ENCODE measurements at regions not wholly inside any gene's neighbourhood (a gene's known extent, or its start where the extent isn't known, plus 50 kb on each side); places are given as distances from the start of the nearest gene placed in this dataset.

DNA sequence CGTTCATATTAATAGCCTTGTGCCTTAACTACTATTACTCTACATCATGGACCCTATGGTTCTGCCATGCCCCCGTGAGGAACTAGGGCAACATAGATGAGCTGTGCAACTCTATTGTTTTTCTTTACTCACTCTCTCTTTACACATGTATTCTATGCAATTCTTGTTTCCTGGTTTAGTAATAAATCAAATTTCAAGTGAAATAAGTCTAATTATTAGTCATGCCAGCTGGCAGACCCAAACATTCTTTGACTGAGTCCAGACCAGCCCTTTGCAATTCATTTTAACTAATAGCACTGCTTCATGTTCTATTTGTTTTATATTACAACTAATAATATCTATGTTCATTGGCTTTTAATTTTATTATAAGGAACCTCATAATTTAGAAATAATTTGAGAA lies 789.3 kb upstream of the ADAMTS5 start:
- H3K9me3 ChIP-seq (replicated peaks in 1 of 2; ENCODE audit: control insufficient read depth in 1 of 2, insufficient read depth in 1 of 2, low read length in 2 of 2) = peaks cover 0 to 4% of the 10 kb centered on the region in 2 donors
- no peak overlapping the region for H3K27ac ChIP-seq (ENCODE audit: low read depth in 1 of 2, low read length in 2 of 2)
- H3K79me2 ChIP-seq (ENCODE audit: insufficient read depth, low read length) = no peaks in the 10 kb centered on the region
- no peak overlapping the region for H3K4me2 ChIP-seq (replicated peaks; ENCODE audit: extremely low read depth, low read length, poor library complexity, severe bottlenecking)
- H2AFZ ChIP-seq (ENCODE audit: insufficient read depth, low read depth, low read length, poor library complexity, severe bottlenecking) = no peak overlapping the region
- TF ChIP-seq, protein P1, sequence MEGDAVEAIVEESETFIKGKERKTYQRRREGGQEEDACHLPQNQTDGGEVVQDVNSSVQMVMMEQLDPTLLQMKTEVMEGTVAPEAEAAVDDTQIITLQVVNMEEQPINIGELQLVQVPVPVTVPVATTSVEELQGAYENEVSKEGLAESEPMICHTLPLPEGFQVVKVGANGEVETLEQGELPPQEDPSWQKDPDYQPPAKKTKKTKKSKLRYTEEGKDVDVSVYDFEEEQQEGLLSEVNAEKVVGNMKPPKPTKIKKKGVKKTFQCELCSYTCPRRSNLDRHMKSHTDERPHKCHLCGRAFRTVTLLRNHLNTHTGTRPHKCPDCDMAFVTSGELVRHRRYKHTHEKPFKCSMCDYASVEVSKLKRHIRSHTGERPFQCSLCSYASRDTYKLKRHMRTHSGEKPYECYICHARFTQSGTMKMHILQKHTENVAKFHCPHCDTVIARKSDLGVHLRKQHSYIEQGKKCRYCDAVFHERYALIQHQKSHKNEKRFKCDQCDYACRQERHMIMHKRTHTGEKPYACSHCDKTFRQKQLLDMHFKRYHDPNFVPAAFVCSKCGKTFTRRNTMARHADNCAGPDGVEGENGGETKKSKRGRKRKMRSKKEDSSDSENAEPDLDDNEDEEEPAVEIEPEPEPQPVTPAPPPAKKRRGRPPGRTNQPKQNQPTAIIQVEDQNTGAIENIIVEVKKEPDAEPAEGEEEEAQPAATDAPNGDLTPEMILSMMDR (IDR thresholded peaks at IDR 0.05) = no peak
- H3K27me3 ChIP-seq (ENCODE audit: control insufficient read depth in 2 of 2, insufficient read depth in 2 of 2, low read length in 2 of 2) = no peaks in the 10 kb centered on the region
- no peaks in the 10 kb centered on the region for H3K4me1 ChIP-seq (ENCODE audit: control insufficient read depth in 1 of 2, insufficient read depth in 2 of 2, low read length in 2 of 2)
- H3K4me3 ChIP-seq (replicated peaks in 1 of 3; ENCODE audit: low read depth in 2 of 3, low read length in 3 of 3) = no peak overlapping the region
- Mint-ChIP-seq H3K4me1 (no peaks in the 10 kb centered on the region), H3K36me3 (no peaks in the 10 kb centered on the region), H3K4me3 (no peak overlapping the region), H3K27ac (no peak overlapping the region), H3K9me3 (peaks cover 0 to 8% (median 3%) of the 10 kb centered on the region in 7 donors), H3K27me3 (ENCODE audit: low read depth in 3 of 3) (peaks cover 2 to 3% (median 2%) of the 10 kb centered on the region in 3 donors)
- no peaks in the 10 kb centered on the region for H3K36me3 ChIP-seq (replicated peaks in 1 of 2; ENCODE audit: control insufficient read depth in 1 of 2, insufficient read depth in 2 of 2, low read length in 2 of 2)
- H4K20me1 ChIP-seq (ENCODE audit: insufficient read depth, low read length) = no peaks in the 10 kb centered on the region
- 80% methylated on average over 2 of the region's 2 CpGs for WGBS (ENCODE audit: insufficient coverage)
- intact Hi-C loops (cut with micrococcal nuclease) = loop anchor here in 1 of 2 donors (2.0 kb wide), 1 partner anchor 35 kb away; no protein-coding TSS in a partner anchor
- no peak overlapping the region for H3K9ac ChIP-seq (ENCODE audit: insufficient read depth, low read length, poor library complexity, severe bottlenecking)
- no peak for DNase-seq

- H3K27me3 Mint-ChIP-seq (ENCODE audit: low read depth in 3 of 3) = peaks cover 0 to 2% (median 0%) of the 10 kb centered on the region in 3 donors
- WGBS (ENCODE audit: insufficient coverage) = 86% methylated on average over 7 of the region's 7 CpGs
- H3K79me2 ChIP-seq (ENCODE audit: insufficient read depth, low read length) = no peaks in the 10 kb centered on the region
- no peak for DNase-seq
- no peak overlapping the region for H3K4me2 ChIP-seq (replicated peaks; ENCODE audit: extremely low read depth, low read length, poor library complexity, severe bottlenecking)
- intact Hi-C loops (cut with micrococcal nuclease) = no loop called here
- TF ChIP-seq, protein P1 (IDR thresholded peaks at IDR 0.05) = no peak
- H3K9me3 Mint-ChIP-seq = peaks cover 0 to 12% (median 6%) of the 10 kb centered on the region in 7 donors
- no peaks in the 10 kb centered on the region for H3K4me1 ChIP-seq (ENCODE audit: control insufficient read depth in 1 of 2, insufficient read depth in 2 of 2, low read length in 2 of 2)
- H3K4me3 ChIP-seq (replicated peaks in 1 of 3; ENCODE audit: low read depth in 2 of 3, low read length in 3 of 3) = no peak overlapping the region
- no peak overlapping the region for H3K9ac ChIP-seq (ENCODE audit: insufficient read depth, low read length, poor library complexity, severe bottlenecking)
- no peak overlapping the region for H3K27ac Mint-ChIP-seq
- H3K36me3 ChIP-seq (replicated peaks in 1 of 2; ENCODE audit: control insufficient read depth in 1 of 2, insufficient read depth in 2 of 2, low read length in 2 of 2) = no peaks in the 10 kb centered on the region
- H3K36me3 Mint-ChIP-seq = no peaks in the 10 kb centered on the region
- H3K4me3 Mint-ChIP-seq = no peak overlapping the region
- no peak overlapping the region for H2AFZ ChIP-seq (ENCODE audit: insufficient read depth, low read depth, low read length, poor library complexity, severe bottlenecking)
- H4K20me1 ChIP-seq (ENCODE audit: insufficient read depth, low read length) = no peaks in the 10 kb centered on the region
- no peak overlapping the region for H3K27ac ChIP-seq (ENCODE audit: low read depth in 1 of 2, low read length in 2 of 2)
- no peaks in the 10 kb centered on the region for H3K27me3 ChIP-seq (ENCODE audit: control insufficient read depth in 2 of 2, insufficient read depth in 2 of 2, low read length in 2 of 2)
- H3K4me1 Mint-ChIP-seq = no peaks in the 10 kb centered on the region
- peaks cover 8 to 10% of the 10 kb centered on the region in 2 donors for H3K9me3 ChIP-seq (replicated peaks in 1 of 2; ENCODE audit: control insufficient read depth in 1 of 2, insufficient read depth in 1 of 2, low read length in 2 of 2)
Observed at GRCh38 chr21:27743971-27744564, 777.2 kb upstream of the ADAMTS5 start.
